ENCODE measurements at regions not wholly inside any gene's neighbourhood (a gene's known extent, or its start where the extent isn't known, plus 50 kb on each side); places are given as distances from the start of the nearest gene placed in this dataset.
"Not testable (repeated sequence)": the region's sequence is repeated elsewhere in the genome, so short reads cannot be mapped to it uniquely, and the experiment has no call there.

GRCh38 chr22:22697377-22698117 is 53.1 kb downstream of the GGTLC2 start:
- Histone ChIP-seq H2AFZ (ENCODE audit: low read depth) (no peak overlapping the region), H3K4me1 (ENCODE audit: low read depth, poor library complexity, severe bottlenecking) (no peaks in the 10 kb centered on the region)

GRCh38 chr22:22698263-22698750 is 53.9 kb downstream of the GGTLC2 start:
- Histone ChIP-seq H3K79me2 (ENCODE audit: insufficient read depth, low read depth) (no peaks in the 10 kb centered on the region), H3K4me1 (ENCODE audit: low read depth, poor library complexity, severe bottlenecking) (no peaks in the 10 kb centered on the region), H3K9ac (no peak overlapping the region), H3K4me2 (no peak overlapping the region), H3K27ac (no peak overlapping the region), H3K4me3 (IDR thresholded peaks at IDR 0.05; ENCODE audit: insufficient read depth, low read depth, low read length) (no peak overlapping the region), H4K20me1 (ENCODE audit: insufficient read depth) (no peaks in the 10 kb centered on the region), H3K27me3 (ENCODE audit: insufficient read depth, low read depth) (no peaks in the 10 kb centered on the region), H3K36me3 (ENCODE audit: insufficient read depth) (no peaks in the 10 kb centered on the region), H2AFZ (ENCODE audit: low read depth) (no peak overlapping the region)
- TF ChIP-seq, protein P1, sequence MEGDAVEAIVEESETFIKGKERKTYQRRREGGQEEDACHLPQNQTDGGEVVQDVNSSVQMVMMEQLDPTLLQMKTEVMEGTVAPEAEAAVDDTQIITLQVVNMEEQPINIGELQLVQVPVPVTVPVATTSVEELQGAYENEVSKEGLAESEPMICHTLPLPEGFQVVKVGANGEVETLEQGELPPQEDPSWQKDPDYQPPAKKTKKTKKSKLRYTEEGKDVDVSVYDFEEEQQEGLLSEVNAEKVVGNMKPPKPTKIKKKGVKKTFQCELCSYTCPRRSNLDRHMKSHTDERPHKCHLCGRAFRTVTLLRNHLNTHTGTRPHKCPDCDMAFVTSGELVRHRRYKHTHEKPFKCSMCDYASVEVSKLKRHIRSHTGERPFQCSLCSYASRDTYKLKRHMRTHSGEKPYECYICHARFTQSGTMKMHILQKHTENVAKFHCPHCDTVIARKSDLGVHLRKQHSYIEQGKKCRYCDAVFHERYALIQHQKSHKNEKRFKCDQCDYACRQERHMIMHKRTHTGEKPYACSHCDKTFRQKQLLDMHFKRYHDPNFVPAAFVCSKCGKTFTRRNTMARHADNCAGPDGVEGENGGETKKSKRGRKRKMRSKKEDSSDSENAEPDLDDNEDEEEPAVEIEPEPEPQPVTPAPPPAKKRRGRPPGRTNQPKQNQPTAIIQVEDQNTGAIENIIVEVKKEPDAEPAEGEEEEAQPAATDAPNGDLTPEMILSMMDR (conservative IDR thresholded peaks at IDR 0.05; ENCODE audit: low read depth, low read length), result no peak

More at GRCh38 chr22:22697377-22698117, 53.1 kb downstream of the GGTLC2 start:
- Histone ChIP-seq H3K4me3 (IDR thresholded peaks at IDR 0.05; ENCODE audit: insufficient read depth, low read depth, low read length) (no peak overlapping the region), H3K79me2 (ENCODE audit: insufficient read depth, low read depth) (no peaks in the 10 kb centered on the region), H4K20me1 (ENCODE audit: insufficient read depth) (no peaks in the 10 kb centered on the region), H3K36me3 (ENCODE audit: insufficient read depth) (no peaks in the 10 kb centered on the region), H3K27ac (no peak overlapping the region), H3K9ac (no peak overlapping the region), H3K4me2 (no peak overlapping the region), H3K27me3 (ENCODE audit: insufficient read depth, low read depth) (no peaks in the 10 kb centered on the region)
- TF ChIP-seq, protein P1 (conservative IDR thresholded peaks at IDR 0.05; ENCODE audit: low read depth, low read length), result no peak

- no peaks in the 10 kb centered on the region for H3K27me3 ChIP-seq (ENCODE audit: insufficient read depth, low read depth)
Observed at GRCh38 chr22:22700631-22701030, 56.2 kb downstream of the GGTLC2 start.

GRCh38 chr22:22701557-22701956 is 57.1 kb downstream of the GGTLC2 start:
- not testable (repeated sequence) for H2AFZ ChIP-seq (ENCODE audit: low read depth); H3K79me2 ChIP-seq (ENCODE audit: insufficient read depth, low read depth); H4K20me1 ChIP-seq (ENCODE audit: insufficient read depth); H3K36me3 ChIP-seq (ENCODE audit: insufficient read depth); H3K4me1 ChIP-seq (ENCODE audit: low read depth, poor library complexity, severe bottlenecking); H3K9ac ChIP-seq; H3K27ac ChIP-seq; H3K27me3 ChIP-seq (ENCODE audit: insufficient read depth, low read depth); H3K4me2 ChIP-seq; H3K4me3 ChIP-seq (IDR thresholded peaks at IDR 0.05; ENCODE audit: insufficient read depth, low read depth, low read length)

More at GRCh38 chr22:22700631-22701030, 56.2 kb downstream of the GGTLC2 start:
- no peak overlapping the region for H2AFZ ChIP-seq (ENCODE audit: low read depth)
- H3K27ac ChIP-seq, result no peak overlapping the region
- H3K4me3 ChIP-seq (IDR thresholded peaks at IDR 0.05; ENCODE audit: insufficient read depth, low read depth, low read length), result no peak overlapping the region
- TF ChIP-seq, protein P1 (conservative IDR thresholded peaks at IDR 0.05; ENCODE audit: low read depth, low read length), result no peak
- no peaks in the 10 kb centered on the region for H3K36me3 ChIP-seq (ENCODE audit: insufficient read depth)
- H3K4me2 ChIP-seq, result no peak overlapping the region
- H3K4me1 ChIP-seq (ENCODE audit: low read depth, poor library complexity, severe bottlenecking), result no peaks in the 10 kb centered on the region
- H4K20me1 ChIP-seq (ENCODE audit: insufficient read depth), result no peaks in the 10 kb centered on the region
- H3K9ac ChIP-seq, result no peak overlapping the region
- no peaks in the 10 kb centered on the region for H3K79me2 ChIP-seq (ENCODE audit: insufficient read depth, low read depth)
